H9 (cell line): ENCODE measurements at regions not wholly inside any gene's neighbourhood (a gene's known extent, or its start where the extent isn't known, plus 50 kb on each side); places are given as distances from the start of the nearest gene placed in this dataset.

ENCODE experiments used
- DNase-seq: peaks from one replicate; pipeline ENCODE4 v3.0.0-alpha.2; 2017
- H2AFZ ChIP-seq: one replicate; pipeline ENCODE4 v1.6.1; 2013; ENCODE audit warnings: mild to moderate bottlenecking, low read length, control low read depth, moderate library complexity
- H2AK5ac ChIP-seq: 2 replicates; pipeline ENCODE4 v1.6.1; 2013; ENCODE audit warnings: low read length, control low read depth, mixed read lengths; ENCODE audit not compliant: insufficient read length
- H2BK120ac ChIP-seq: one replicate; pipeline ENCODE4 v1.6.1; 2013; ENCODE audit warnings: low read depth, mild to moderate bottlenecking, low read length, control low read depth, inconsistent platforms; ENCODE audit not compliant: poor library complexity, severe bottlenecking
- H2BK12ac ChIP-seq: 2 replicates; pipeline ENCODE4 v1.6.1; 2013; ENCODE audit warnings: low read length, control low read depth, mixed read lengths, low read depth; ENCODE audit not compliant: insufficient read length
- H2BK15ac ChIP-seq: 2 replicates; pipeline ENCODE4 v1.6.1; 2013; ENCODE audit warnings: low read depth, low read length, control low read depth
- H2BK20ac ChIP-seq: one replicate; pipeline ENCODE4 v1.6.1; 2013; ENCODE audit warnings: low read depth, mild to moderate bottlenecking, low read length, control low read depth, inconsistent platforms; ENCODE audit not compliant: poor library complexity, severe bottlenecking
- H2BK5ac ChIP-seq: 2 replicates; pipeline ENCODE4 v1.6.1; 2013; ENCODE audit warnings: low read length, control low read depth, mixed read lengths; ENCODE audit not compliant: insufficient read length
- H3K14ac ChIP-seq: 2 replicates; pipeline ENCODE4 v1.6.1; 2013; ENCODE audit warnings: low read length, control low read depth; ENCODE audit not compliant: insufficient read depth
- H3K18ac ChIP-seq: 2 replicates; pipeline ENCODE4 v1.6.1; 2013; ENCODE audit warnings: low read depth, mild to moderate bottlenecking, mixed read lengths, low read length, control low read depth; ENCODE audit not compliant: insufficient read length
- H3K23ac ChIP-seq: 2 replicates; pipeline ENCODE4 v1.6.1; 2013; ENCODE audit warnings: low read length, control low read depth, mixed read lengths, low read depth; ENCODE audit not compliant: insufficient read length
- H3K23me2 ChIP-seq: 2 replicates; pipeline ENCODE4 v1.6.1; 2013; ENCODE audit warnings: low read depth, mild to moderate bottlenecking, mixed read lengths, low read length, control low read depth; ENCODE audit not compliant: insufficient read length, poor library complexity, severe bottlenecking
- H3K27ac ChIP-seq: 2 replicates; pipeline ENCODE4 v1.5.1; 2013; ENCODE audit warnings: low read length, control low read depth, mixed read lengths, low read depth; ENCODE audit not compliant: insufficient read length
- H3K27me3 ChIP-seq: 2 replicates; pipeline ENCODE4 v1.6.1; 2013; ENCODE audit warnings: low read length, control low read depth, inconsistent platforms; ENCODE audit not compliant: insufficient read depth
- H3K4ac ChIP-seq: 2 replicates; pipeline ENCODE4 v1.6.1; 2013; ENCODE audit warnings: low read depth, mild to moderate bottlenecking, control low read depth, inconsistent platforms, low read length, moderate library complexity
- H3K4me1 ChIP-seq: 2 replicates; pipeline ENCODE4 v1.6.1; 2013; ENCODE audit warnings: low read length, control low read depth, inconsistent platforms; ENCODE audit not compliant: insufficient read depth
- H3K4me2 ChIP-seq: 2 replicates; pipeline ENCODE4 v1.6.1; 2013; ENCODE audit warnings: low read length, control low read depth, mixed read lengths; ENCODE audit not compliant: insufficient read length, insufficient read depth
- H3K56ac ChIP-seq: 2 replicates; pipeline ENCODE4 v1.6.1; 2013; ENCODE audit warnings: low read depth, mild to moderate bottlenecking, mixed read lengths, low read length, control low read depth; ENCODE audit not compliant: insufficient read length
- H3K79me1 ChIP-seq: 2 replicates; pipeline ENCODE4 v1.6.1; 2013; ENCODE audit warnings: low read depth, mild to moderate bottlenecking, moderate library complexity, low read length, control low read depth, inconsistent platforms; ENCODE audit not compliant: insufficient read depth, poor library complexity, severe bottlenecking
- H3K79me2 ChIP-seq: 2 replicates; pipeline ENCODE4 v1.6.1; 2013; ENCODE audit warnings: low read length, control low read depth, inconsistent platforms; ENCODE audit not compliant: insufficient read depth
- H3K9ac ChIP-seq: 2 replicates; pipeline ENCODE4 v1.6.1; 2013; ENCODE audit warnings: low read length, control low read depth, mixed read lengths; ENCODE audit not compliant: insufficient read length; ENCODE audit errors: extremely low read depth
- H3K9me3 ChIP-seq: one replicate; pipeline ENCODE4 v1.6.1; 2013; ENCODE audit warnings: low read depth, low read length, inconsistent platforms; ENCODE audit not compliant: control insufficient read depth
- H3T11ph ChIP-seq: one replicate; pipeline ENCODE4 v1.6.1; 2013; ENCODE audit warnings: mild to moderate bottlenecking, low read length, control low read depth, inconsistent platforms
- H4K20me1 ChIP-seq: one replicate; pipeline ENCODE4 v1.6.1; 2013; ENCODE audit not compliant: control insufficient read depth, insufficient read length, insufficient read depth
- H4K5ac ChIP-seq: 2 replicates; pipeline ENCODE4 v1.6.1; 2013; ENCODE audit warnings: low read depth, mild to moderate bottlenecking, mixed read lengths, low read length, control low read depth; ENCODE audit not compliant: insufficient read length
- H4K8ac ChIP-seq: replicated peaks from 2 replicates; pipeline ENCODE4 v1.6.1; 2013; ENCODE audit warnings: low read length, control low read depth, mixed read lengths, low read depth; ENCODE audit not compliant: insufficient read length
- H4K91ac ChIP-seq: 2 replicates; pipeline ENCODE4 v1.6.1; 2013; ENCODE audit warnings: low read depth, mild to moderate bottlenecking, moderate library complexity, mixed read lengths, low read length, control low read depth; ENCODE audit not compliant: insufficient read length
- H3K27ac Mint-ChIP-seq, 3 experiments: 2 replicates in 2 of 3; 3 replicates in 1 of 3; pipeline ENCODE4 v1.8.0; 2020 to 2021; ENCODE audit warnings: mixed read lengths in 3 of 3, mild to moderate bottlenecking in 1 of 3, moderate library complexity in 1 of 3
- H3K27me3 Mint-ChIP-seq: 2 replicates; pipeline ENCODE4 v1.8.0; 2021; ENCODE audit warnings: low read depth, mild to moderate bottlenecking, moderate library complexity, mixed read lengths
- H3K36me3 Mint-ChIP-seq, 3 experiments: 2 replicates in 2 of 3; 3 replicates in 1 of 3; pipeline ENCODE4 v1.8.0; 2020 to 2021; ENCODE audit warnings: low read depth in 3 of 3, mixed read lengths in 3 of 3; ENCODE audit not compliant: insufficient read depth in 1 of 3
- H3K4me1 Mint-ChIP-seq, 2 experiments: 2 replicates each; pipeline ENCODE4 v1.8.0; 2020; ENCODE audit warnings: mixed read lengths in 2 of 2
- H3K4me3 Mint-ChIP-seq, 2 experiments: 2 replicates in 1 of 2; 3 replicates in 1 of 2; pipeline ENCODE4 v1.8.0; 2020 to 2021; ENCODE audit warnings: mild to moderate bottlenecking in 2 of 2, mixed read lengths in 2 of 2, moderate library complexity in 1 of 2
- H3K9me3 Mint-ChIP-seq, 2 experiments: 2 replicates in 1 of 2; 3 replicates in 1 of 2; pipeline ENCODE4 v1.8.0; 2020; ENCODE audit warnings: mild to moderate bottlenecking in 2 of 2, mixed read lengths in 2 of 2, moderate library complexity in 1 of 2
- WGBS: extraction: QIAGEN DNeasy Blood & Tissue Kit; methylation state at CpG from one replicate; pipeline ENCODE4 v1.1.7; 2013; ENCODE audit warnings: missing lambda C conversion rate, low lambda C conversion rate, mixed read lengths; ENCODE audit not compliant: insufficient read length; ENCODE audit errors: extremely low coverage; 5-methylcytosine and 5-hydroxymethylcytosine counted together
- TF ChIP-seq, protein P1 (sequence below): fragments of 200-600 bp; sonication (generic); conservative IDR thresholded peaks from 3 replicates; pipeline ENCODE4 v1.8.0; 2021; ENCODE audit warnings: antibody characterized with exemption, mild to moderate bottlenecking

DNA sequence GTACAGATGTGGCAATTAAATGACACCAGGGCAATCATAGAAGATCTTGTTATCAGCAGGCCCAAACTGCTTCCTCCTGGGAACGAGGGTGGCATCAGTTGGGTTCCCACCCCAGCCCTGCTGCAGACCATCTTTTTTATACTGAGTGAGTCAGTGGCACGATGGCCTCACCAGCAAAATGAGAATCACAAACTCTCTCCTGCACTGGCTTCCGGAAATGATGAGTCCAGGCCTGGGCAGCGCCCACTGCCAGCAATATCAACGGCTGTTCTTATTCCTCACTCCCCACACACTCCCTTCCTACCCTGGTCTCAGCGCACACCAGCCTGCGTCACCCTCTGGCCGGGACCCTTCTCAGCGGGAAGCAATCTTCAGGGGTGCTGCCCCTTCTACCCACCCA lies 340.3 kb downstream of the FOXL1 start:
- H3K9ac ChIP-seq: no peak overlapping the region
- TF ChIP-seq, protein P1, sequence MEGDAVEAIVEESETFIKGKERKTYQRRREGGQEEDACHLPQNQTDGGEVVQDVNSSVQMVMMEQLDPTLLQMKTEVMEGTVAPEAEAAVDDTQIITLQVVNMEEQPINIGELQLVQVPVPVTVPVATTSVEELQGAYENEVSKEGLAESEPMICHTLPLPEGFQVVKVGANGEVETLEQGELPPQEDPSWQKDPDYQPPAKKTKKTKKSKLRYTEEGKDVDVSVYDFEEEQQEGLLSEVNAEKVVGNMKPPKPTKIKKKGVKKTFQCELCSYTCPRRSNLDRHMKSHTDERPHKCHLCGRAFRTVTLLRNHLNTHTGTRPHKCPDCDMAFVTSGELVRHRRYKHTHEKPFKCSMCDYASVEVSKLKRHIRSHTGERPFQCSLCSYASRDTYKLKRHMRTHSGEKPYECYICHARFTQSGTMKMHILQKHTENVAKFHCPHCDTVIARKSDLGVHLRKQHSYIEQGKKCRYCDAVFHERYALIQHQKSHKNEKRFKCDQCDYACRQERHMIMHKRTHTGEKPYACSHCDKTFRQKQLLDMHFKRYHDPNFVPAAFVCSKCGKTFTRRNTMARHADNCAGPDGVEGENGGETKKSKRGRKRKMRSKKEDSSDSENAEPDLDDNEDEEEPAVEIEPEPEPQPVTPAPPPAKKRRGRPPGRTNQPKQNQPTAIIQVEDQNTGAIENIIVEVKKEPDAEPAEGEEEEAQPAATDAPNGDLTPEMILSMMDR: no peak
- H4K91ac ChIP-seq: no peak overlapping the region
- no peak overlapping the region for H4K8ac ChIP-seq
- no peak overlapping the region for H2BK15ac ChIP-seq
- H3K27ac Mint-ChIP-seq: no peak overlapping the region; a peak in 1 of 7 replicates
- no peaks in the 10 kb centered on the region for H3K79me2 ChIP-seq
- no peak overlapping the region for H3K27ac ChIP-seq
- no peak overlapping the region for H2BK12ac ChIP-seq
- H2BK20ac ChIP-seq: no peak overlapping the region
- no peaks in the 10 kb centered on the region for H3K23me2 ChIP-seq
- no peaks in the 10 kb centered on the region for H3K4me1 ChIP-seq
- H4K5ac ChIP-seq: no peak overlapping the region
- H3K4me1 Mint-ChIP-seq: peaks cover 8 to 19% of the 10 kb centered on the region in 2 experiments
- H2AFZ ChIP-seq: no peak overlapping the region
- no peaks in the 10 kb centered on the region for H4K20me1 ChIP-seq
- no peak overlapping the region for H2BK5ac ChIP-seq
- no CpG with 5 or more reads among the region's 9 CpGs for WGBS
- H3K9me3 ChIP-seq: peaks cover 9% of the 10 kb centered on the region
- no peak for DNase-seq
- H2AK5ac ChIP-seq: no peak overlapping the region
- no peak overlapping the region for H3K4ac ChIP-seq
- no peaks in the 10 kb centered on the region for H3K27me3 ChIP-seq
- H3K56ac ChIP-seq: no peak overlapping the region
- H3T11ph ChIP-seq: no peak overlapping the region
- peaks cover 2 to 9% (median 3%) of the 10 kb centered on the region in 3 experiments; a peak in 5 of 7 replicates for H3K36me3 Mint-ChIP-seq
- peaks cover 13 to 17% of the 10 kb centered on the region in 2 experiments; a peak in 4 of 5 replicates for H3K9me3 Mint-ChIP-seq
- H3K27me3 Mint-ChIP-seq: peaks cover 6% of the 10 kb centered on the region
- no peak overlapping the region for H3K18ac ChIP-seq
- no peak overlapping the region for H3K23ac ChIP-seq
- no peaks in the 10 kb centered on the region for H3K79me1 ChIP-seq
- no peak overlapping the region for H3K14ac ChIP-seq
- no peak overlapping the region for H3K4me2 ChIP-seq
- H3K4me3 Mint-ChIP-seq: no peak overlapping the region
- H2BK120ac ChIP-seq: no peak overlapping the region
